Neural cell (in vitro differentiated cells): ENCODE measurements at regions not wholly inside any gene's neighbourhood (a gene's known extent, or its start where the extent isn't known, plus 50 kb on each side); places are given as distances from the start of the nearest gene placed in this dataset.

Source experiments
- H2AFZ ChIP-seq: fragments of 200-600, 300-800 bp; sonication (generic), shearing (Covaris generic); 2 replicates; pipeline ENCODE4 v1.6.0; 2014; ENCODE audit warnings: low read depth, mild to moderate bottlenecking, antibody characterized with exemption, low read length, moderate library complexity
- H3F3A ChIP-seq: fragments of 200-600 bp; shearing (Covaris generic); 2 replicates; pipeline ENCODE4 v1.6.1; 2016; ENCODE audit warnings: mild to moderate bottlenecking, moderate library complexity, mixed read lengths, antibody characterized with exemption, low read length; ENCODE audit not compliant: insufficient read depth, poor library complexity, severe bottlenecking
- H3K27ac ChIP-seq: fragments of 200-600, 300-800 bp; sonication (generic), shearing (Covaris generic); 2 replicates; pipeline ENCODE4 v1.5.1; 2014; ENCODE audit warnings: mild to moderate bottlenecking, low read length, moderate library complexity
- H3K27me3 ChIP-seq: fragments of 300-800, 200-600 bp; sonication (generic), shearing (Covaris generic); 2 replicates; pipeline ENCODE4 v1.6.0; 2014; ENCODE audit warnings: mild to moderate bottlenecking, low read depth, low read length, moderate library complexity; ENCODE audit not compliant: insufficient read depth
- H3K36me3 ChIP-seq: fragments of 300-800, 200-600 bp; sonication (generic), shearing (Covaris generic); 2 replicates; pipeline ENCODE4 v1.5.1; 2014; ENCODE audit warnings: mild to moderate bottlenecking, antibody characterized with exemption, low read length, moderate library complexity; ENCODE audit not compliant: insufficient read depth
- H3K4me2 ChIP-seq: fragments of 300-800, 200-600 bp; sonication (generic), shearing (Covaris generic); 2 replicates; pipeline ENCODE4 v1.6.0; 2014; ENCODE audit warnings: mild to moderate bottlenecking, low read length
- H3K4me3 ChIP-seq: fragments of 300-800, 200-600 bp; sonication (generic), shearing (Covaris generic); 2 replicates; pipeline ENCODE4 v1.5.1; 2014; ENCODE audit warnings: mild to moderate bottlenecking, low read length, moderate library complexity
- H3K79me2 ChIP-seq: fragments of 200-600 bp; shearing (Covaris generic); replicated peaks from 2 replicates; pipeline ENCODE4 v1.6.0; 2014; ENCODE audit warnings: mild to moderate bottlenecking, low read length, moderate library complexity; ENCODE audit not compliant: insufficient read depth
- H3K9ac ChIP-seq: fragments of 300-800, 200-600 bp; sonication (generic), shearing (Covaris generic); 2 replicates; pipeline ENCODE4 v1.6.1; 2016; ENCODE audit warnings: mild to moderate bottlenecking, low read length, mixed read lengths
- H3K9me2 ChIP-seq: fragments of 200-600 bp; shearing (Covaris generic); 2 replicates; pipeline ENCODE4 v1.6.1; 2016; ENCODE audit warnings: mild to moderate bottlenecking, low read length, mixed read lengths; ENCODE audit not compliant: insufficient read depth
- H3K9me3 ChIP-seq: fragments of 200-600, 300-800 bp; sonication (generic), shearing (Covaris generic); 2 replicates; pipeline ENCODE4 v1.6.1; 2016; ENCODE audit warnings: mild to moderate bottlenecking, mixed run types, low read length, moderate library complexity, mixed read lengths
- H4K20me1 ChIP-seq: fragments of 200-600 bp; shearing (Covaris generic); 2 replicates; pipeline ENCODE4 v1.6.1; 2016; ENCODE audit warnings: mild to moderate bottlenecking, mixed run types; ENCODE audit not compliant: insufficient read depth
- EZH2 ChIP-seq: fragments of 200-600, 300-800 bp; shearing (Covaris generic), sonication (generic); IDR thresholded peaks from 2 replicates; pipeline ENCODE4 v1.6.1; 2014; ENCODE audit warnings: antibody characterized with exemption, low read length, borderline replicate concordance, mild to moderate bottlenecking; ENCODE audit not compliant: insufficient read depth, poor library complexity, severe bottlenecking
- MXI1 ChIP-seq: fragments of 450-650 bp; conservative IDR thresholded peaks from 2 replicates; pipeline ENCODE4 v1.6.1; 2014; ENCODE audit warnings: antibody characterized with exemption, mild to moderate bottlenecking; ENCODE audit not compliant: poor library complexity, severe bottlenecking
- POLR2AphosphoS5 ChIP-seq: IDR thresholded peaks from 2 replicates; pipeline ENCODE4 v1.6.1; 2012
- RAD21 ChIP-seq: fragments of 450-650 bp; conservative IDR thresholded peaks from 2 replicates; pipeline ENCODE4 v1.6.1; 2014; ENCODE audit warnings: antibody characterized with exemption, mild to moderate bottlenecking, moderate library complexity
- SMC3 ChIP-seq: fragments of 450-650 bp; conservative IDR thresholded peaks from 2 replicates; pipeline ENCODE4 v1.6.1; 2014; ENCODE audit warnings: antibody characterized with exemption, mild to moderate bottlenecking, moderate library complexity; ENCODE audit not compliant: poor library complexity
- TAF1 ChIP-seq: IDR thresholded peaks from 2 replicates; pipeline ENCODE4 v1.6.1; 2012; ENCODE audit warnings: low read depth
- TF ChIP-seq, protein P1 (sequence below): fragments of 450-650 bp; IDR thresholded peaks from 2 replicates; pipeline ENCODE4 v1.5.1; 2014; ENCODE audit warnings: antibody characterized with exemption, mild to moderate bottlenecking, moderate library complexity; ENCODE audit not compliant: poor library complexity, severe bottlenecking
- TF ChIP-seq, protein P2 (sequence below): IDR thresholded peaks from 2 replicates; pipeline ENCODE4 v1.6.1; 2012; ENCODE audit warnings: borderline replicate concordance

DNA sequence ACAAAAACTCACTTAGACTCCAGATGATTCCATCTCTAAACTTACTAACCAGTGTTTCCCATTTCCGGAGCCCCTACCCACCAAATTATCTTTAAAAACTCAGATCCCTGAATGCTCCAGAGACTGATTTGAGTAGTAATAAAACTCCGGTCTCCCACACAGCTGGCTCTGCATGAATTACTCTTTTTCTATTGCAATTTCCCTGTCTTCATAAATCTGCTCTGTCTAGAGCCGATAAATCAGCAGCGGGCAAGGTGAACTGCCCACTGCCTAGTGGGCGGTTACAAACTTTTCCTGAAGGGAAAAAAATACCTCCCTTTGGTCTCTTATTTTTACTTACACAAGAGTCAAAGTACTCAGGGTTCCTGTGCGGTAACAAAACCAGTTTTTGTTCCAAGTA, 624.4 kb upstream of the RORB start:
- TF ChIP-seq MXI1 (no peak), EZH2 (no peak), RAD21 (no peak)
- TF ChIP-seq, protein P1, sequence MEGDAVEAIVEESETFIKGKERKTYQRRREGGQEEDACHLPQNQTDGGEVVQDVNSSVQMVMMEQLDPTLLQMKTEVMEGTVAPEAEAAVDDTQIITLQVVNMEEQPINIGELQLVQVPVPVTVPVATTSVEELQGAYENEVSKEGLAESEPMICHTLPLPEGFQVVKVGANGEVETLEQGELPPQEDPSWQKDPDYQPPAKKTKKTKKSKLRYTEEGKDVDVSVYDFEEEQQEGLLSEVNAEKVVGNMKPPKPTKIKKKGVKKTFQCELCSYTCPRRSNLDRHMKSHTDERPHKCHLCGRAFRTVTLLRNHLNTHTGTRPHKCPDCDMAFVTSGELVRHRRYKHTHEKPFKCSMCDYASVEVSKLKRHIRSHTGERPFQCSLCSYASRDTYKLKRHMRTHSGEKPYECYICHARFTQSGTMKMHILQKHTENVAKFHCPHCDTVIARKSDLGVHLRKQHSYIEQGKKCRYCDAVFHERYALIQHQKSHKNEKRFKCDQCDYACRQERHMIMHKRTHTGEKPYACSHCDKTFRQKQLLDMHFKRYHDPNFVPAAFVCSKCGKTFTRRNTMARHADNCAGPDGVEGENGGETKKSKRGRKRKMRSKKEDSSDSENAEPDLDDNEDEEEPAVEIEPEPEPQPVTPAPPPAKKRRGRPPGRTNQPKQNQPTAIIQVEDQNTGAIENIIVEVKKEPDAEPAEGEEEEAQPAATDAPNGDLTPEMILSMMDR = no peak
- TF ChIP-seq, protein P2, sequence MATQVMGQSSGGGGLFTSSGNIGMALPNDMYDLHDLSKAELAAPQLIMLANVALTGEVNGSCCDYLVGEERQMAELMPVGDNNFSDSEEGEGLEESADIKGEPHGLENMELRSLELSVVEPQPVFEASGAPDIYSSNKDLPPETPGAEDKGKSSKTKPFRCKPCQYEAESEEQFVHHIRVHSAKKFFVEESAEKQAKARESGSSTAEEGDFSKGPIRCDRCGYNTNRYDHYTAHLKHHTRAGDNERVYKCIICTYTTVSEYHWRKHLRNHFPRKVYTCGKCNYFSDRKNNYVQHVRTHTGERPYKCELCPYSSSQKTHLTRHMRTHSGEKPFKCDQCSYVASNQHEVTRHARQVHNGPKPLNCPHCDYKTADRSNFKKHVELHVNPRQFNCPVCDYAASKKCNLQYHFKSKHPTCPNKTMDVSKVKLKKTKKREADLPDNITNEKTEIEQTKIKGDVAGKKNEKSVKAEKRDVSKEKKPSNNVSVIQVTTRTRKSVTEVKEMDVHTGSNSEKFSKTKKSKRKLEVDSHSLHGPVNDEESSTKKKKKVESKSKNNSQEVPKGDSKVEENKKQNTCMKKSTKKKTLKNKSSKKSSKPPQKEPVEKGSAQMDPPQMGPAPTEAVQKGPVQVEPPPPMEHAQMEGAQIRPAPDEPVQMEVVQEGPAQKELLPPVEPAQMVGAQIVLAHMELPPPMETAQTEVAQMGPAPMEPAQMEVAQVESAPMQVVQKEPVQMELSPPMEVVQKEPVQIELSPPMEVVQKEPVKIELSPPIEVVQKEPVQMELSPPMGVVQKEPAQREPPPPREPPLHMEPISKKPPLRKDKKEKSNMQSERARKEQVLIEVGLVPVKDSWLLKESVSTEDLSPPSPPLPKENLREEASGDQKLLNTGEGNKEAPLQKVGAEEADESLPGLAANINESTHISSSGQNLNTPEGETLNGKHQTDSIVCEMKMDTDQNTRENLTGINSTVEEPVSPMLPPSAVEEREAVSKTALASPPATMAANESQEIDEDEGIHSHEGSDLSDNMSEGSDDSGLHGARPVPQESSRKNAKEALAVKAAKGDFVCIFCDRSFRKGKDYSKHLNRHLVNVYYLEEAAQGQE = no peak
- H3F3A ChIP-seq = no peaks in the 10 kb centered on the region
- no peak overlapping the region for H3K4me3 ChIP-seq
- H2AFZ ChIP-seq = no peak overlapping the region
- H3K9ac ChIP-seq = no peak overlapping the region
- H3K9me2 ChIP-seq = no peaks in the 10 kb centered on the region
- no peaks in the 10 kb centered on the region for H3K36me3 ChIP-seq
- H3K27me3 ChIP-seq = no peaks in the 10 kb centered on the region
- H3K27ac ChIP-seq = no peak overlapping the region
- no peak overlapping the region for H3K4me2 ChIP-seq
- no peaks in the 10 kb centered on the region for H4K20me1 ChIP-seq
- no peaks in the 10 kb centered on the region for H3K79me2 ChIP-seq
- no peaks in the 10 kb centered on the region for H3K9me3 ChIP-seq

DNA sequence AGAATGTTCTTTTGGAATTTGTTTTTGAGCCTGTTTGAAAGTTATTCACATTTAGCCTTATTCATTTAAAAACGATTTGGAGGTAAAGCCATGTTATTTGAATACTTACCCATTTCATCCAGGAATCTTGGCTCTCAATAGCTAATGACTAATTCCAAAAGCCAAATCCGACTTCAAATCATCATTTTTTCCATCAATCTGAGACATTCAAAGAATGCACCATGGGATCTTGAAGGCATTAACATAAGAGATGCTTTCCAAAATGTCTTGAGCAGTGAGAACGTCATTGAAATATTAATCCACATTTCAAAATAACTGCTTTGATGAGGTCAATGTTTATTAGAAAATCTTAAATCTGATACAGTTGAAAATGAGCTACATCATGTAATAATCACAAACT, 617.0 kb upstream of the RORB start:
- H3K4me3 ChIP-seq = no peak overlapping the region
- no peak overlapping the region for H3K27ac ChIP-seq
- H3K9me3 ChIP-seq = no peaks in the 10 kb centered on the region
- H3K27me3 ChIP-seq = no peaks in the 10 kb centered on the region
- TF ChIP-seq, protein P1 = no peak
- TF ChIP-seq, protein P2 = no peak
- no peak for TF ChIP-seq POLR2AphosphoS5
- no peak for TF ChIP-seq SMC3
- TF ChIP-seq TAF1 = no peak
- TF ChIP-seq EZH2 = no peak
- no peak for TF ChIP-seq MXI1
- no peak overlapping the region for H2AFZ ChIP-seq
- no peaks in the 10 kb centered on the region for H3K36me3 ChIP-seq
- no peaks in the 10 kb centered on the region for H3K9me2 ChIP-seq
- H3F3A ChIP-seq = no peaks in the 10 kb centered on the region
- no peaks in the 10 kb centered on the region for H3K79me2 ChIP-seq
- no peaks in the 10 kb centered on the region for H4K20me1 ChIP-seq
- no peak overlapping the region for H3K4me2 ChIP-seq
- no peak overlapping the region for H3K9ac ChIP-seq
